ENCODE measurements at regions not wholly inside any gene's neighbourhood (a gene's known extent, or its start where the extent isn't known, plus 50 kb on each side); places are given as distances from the start of the nearest gene placed in this dataset.

- DNase-seq = no peak
Observed at GRCh38 chr17:77867308-77867781, 91.2 kb upstream of the TNRC6C start.

DNA sequence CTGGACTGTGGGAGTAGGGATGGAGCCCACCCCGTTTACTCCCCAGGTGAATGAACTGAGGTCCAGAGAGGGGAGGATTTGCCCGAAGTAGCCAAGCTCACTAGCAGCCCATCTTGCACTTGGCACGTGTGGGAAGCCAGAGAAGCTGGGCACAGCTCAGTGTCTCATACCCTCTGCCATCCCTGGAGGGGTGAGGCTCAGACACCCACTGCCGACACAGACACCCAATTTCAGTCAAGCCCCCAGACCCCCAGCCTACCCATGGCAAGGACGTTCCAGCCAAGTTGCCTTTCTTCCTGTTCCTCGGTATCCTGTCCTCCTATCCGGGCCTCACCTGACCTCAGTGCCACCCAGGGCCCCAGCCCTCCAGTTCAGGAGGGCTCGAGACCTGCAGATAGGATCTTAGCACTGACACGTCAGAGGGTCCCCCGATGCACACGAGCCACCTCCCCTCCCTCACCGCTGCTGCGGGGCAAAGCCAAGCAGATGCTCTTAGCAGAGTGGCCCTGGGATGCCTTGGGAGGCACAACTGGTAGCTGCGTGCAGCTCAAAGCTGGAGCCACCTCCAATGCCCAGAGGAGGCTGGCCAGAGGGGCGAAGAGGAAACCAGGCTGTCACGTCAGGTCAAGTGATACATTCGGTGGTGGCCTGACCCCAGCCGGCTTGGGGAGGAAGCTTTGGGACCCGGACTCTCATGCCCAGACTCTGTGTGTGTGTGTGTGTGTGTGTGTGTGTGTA lies 90.4 kb upstream of the TNRC6C start:
- no peak for DNase-seq

DNA sequence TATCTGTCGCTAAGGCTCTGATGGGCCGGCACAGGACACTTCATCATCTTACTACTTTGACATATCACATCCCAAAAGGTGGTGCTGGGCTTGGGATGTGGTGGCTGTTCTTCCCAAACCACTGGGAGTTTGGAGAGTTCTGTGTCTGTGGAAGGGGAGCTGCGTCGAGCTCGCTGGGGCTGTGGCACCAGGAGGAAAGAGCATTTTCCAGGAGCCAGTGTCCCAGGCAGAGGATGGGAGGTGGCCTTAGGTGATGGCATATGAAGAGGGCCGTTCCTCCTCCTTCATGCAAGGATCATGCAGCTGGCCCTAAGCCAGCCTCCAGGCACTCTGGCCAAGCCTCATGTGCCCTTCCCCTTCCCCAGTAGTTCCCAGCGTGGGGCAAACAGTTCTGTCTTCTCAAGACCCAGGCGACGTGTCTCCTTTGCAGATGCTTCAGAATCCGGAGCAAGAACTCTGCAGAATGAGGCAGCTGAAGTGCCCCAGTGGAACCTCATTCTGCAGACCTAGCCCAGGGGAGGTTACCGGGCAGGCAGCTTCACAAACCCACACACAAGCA lies 89.4 kb upstream of the TNRC6C start:
- DNase-seq = peak in 1 of 2 experiments; percentile 24

DNA sequence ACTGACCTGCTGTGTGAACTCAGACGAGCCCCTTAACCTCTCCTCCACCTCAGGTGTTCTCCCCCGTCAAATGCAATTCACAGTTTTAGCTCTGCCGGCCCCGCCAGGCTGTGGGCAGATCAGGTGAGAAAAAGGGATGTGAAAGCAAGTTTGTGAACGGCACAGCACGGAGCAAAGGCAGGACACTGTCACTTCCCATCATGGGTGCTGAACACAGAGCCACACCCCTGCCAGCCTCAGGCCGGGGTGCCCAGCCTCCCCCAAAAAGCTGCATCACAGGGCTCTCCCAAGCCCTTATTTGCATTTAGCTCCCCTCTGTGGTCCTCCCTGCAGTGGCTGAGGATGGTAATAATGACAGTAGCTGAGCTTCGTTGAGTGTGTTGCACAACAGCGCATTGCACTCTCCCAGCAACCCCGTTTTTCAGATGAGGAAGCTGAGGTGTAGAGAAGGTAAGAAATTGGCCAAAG lies 88.8 kb upstream of the TNRC6C start:
- DNase-seq = no peak

DNA sequence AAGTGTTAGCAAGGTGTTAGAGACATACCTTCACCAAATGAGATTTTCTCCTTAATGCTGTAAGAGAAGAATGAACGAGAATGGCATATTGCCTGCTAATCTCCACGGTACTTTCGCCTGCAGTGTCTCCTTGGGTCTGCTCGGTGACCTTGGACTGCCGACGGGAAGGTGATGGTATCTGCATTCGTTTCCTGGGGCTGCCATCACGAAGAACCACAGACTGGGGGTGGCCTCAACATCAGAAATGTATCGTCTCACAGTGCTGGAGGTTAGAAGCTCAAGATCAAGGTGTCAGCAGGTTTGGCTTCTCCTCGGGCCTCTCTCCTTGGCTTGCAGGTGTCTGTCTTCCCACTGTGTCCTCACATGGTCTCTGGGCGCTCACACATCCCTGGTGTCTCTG lies 86.3 kb upstream of the TNRC6C start:
- DNase-seq = no peak

DNA sequence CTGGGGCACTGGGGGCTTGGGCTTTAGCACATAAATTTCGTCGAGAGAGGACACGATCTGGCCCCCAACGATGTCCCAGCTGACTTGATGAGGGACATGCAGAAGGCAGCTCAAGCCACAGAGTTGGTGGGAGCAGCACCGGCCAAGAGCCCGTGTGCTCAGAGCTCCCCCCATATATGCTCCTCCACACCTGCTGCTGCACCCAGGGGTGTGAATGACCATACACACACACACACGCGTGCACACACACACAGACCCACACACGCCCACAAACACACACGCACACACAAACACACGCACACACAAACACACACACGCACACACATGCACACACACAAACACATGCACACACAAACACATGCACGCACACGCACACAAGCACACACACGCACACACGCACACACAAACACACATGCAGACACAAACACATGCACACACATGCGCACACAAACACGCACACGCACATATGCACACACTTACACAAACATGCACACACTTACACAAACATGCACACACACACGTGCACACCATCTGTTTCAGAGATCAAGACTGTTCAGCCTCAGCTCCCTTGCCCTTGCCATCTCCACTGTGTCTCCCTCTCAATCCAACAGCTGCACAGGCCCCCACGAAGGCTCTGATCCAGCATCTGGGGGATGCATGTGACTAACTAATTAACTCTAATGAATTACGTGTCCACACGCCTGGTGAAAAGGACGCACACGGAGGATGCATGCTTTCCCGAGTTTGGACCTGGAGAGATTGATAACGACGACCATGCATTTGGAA lies 85.6 kb upstream of the TNRC6C start:
- DNase-seq = peak; percentile 91 to 96

GRCh38 chr17:77873500-77874302 lies 84.8 kb upstream of the TNRC6C start:
- peak in 1 of 2 experiments; percentile 83 for DNase-seq

DNA sequence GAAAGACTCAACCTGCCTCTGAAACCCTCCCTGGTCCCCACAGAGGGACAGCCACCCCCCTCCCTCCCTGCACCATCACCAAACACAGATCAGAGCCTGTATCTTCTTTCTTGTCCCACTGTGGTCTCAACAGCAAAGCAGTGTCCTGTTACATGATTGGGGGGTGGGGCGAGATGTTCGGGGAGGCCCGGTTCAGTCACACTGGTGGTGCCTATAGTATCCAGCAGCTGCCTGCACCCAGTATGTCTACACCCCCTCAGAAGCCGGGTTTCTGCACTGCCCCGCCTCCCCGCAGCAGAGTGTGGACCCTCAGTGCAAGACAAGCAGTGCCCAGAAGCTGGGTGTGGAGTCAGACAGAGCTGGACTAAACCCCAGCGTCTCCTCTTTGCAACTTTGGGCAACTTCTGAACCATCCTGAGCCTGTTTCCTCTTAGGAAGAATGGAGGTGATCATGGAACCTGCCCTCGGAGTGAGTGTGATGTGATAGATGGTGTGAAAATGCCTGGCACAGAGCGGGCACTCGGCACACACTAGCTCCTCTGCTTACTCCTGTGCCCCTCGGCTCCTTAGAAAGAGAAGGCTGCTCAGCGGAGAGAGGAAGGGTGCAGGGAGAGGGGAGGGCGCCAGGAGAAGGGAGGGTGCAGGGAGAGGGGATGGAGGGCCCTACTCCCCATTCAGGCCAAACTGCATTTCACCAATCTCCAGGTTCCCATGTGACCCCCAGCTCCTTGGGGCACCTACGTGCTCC lies 84.0 kb upstream of the TNRC6C start:
- no peak for DNase-seq

GRCh38 chr17:77875051-77875780 lies 83.3 kb upstream of the TNRC6C start:
- DNase-seq = no peak

- DNase-seq = no peak
Observed at GRCh38 chr17:77875881-77876509, 82.5 kb upstream of the TNRC6C start.

- no peak for DNase-seq
Observed at GRCh38 chr17:77877036-77877435, 81.5 kb upstream of the TNRC6C start.

GRCh38 chr17:77877646-77878355 lies 80.7 kb upstream of the TNRC6C start:
- DNase-seq = peak; percentile 96 to 97

DNA sequence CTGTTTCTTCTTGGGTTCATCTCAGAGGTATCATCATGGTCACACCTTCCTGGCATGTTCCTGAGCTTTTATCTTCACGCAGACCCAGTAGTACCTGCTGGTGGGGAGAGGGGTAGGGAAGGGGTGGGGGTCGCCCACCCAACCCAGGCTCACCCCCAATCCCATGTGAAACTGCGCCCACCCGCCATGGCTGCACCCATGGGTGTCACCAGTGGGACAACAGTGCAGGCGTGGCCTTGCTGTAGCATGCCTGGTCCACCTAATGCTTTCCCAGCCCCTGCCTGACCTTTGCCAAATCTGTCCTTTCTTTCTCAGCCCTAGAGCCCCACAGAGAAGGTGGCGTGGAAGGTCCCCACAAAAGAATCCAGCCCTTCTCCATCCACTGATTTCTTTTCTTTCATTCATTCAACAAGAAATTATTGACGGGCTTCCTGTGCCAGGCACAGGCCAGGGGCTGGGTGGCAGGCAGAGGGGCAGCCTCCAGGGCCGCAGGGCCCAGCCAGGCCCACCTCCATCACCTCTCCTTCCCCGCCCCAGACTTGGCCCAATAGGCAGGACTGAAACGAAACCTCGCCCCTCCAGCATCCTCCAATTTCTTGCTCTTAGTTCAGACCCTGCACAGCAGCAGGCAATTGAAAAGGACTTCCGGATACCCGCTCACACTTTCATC lies 79.1 kb upstream of the TNRC6C start:
- DNase-seq = no peak

GRCh38 chr17:77879896-77880280 lies 78.6 kb upstream of the TNRC6C start:
- DNase-seq = no peak

- no peak for DNase-seq
Observed at GRCh38 chr17:77880711-77881450, 77.6 kb upstream of the TNRC6C start.

- no peak for DNase-seq
Observed at GRCh38 chr17:77881545-77881944, 77.0 kb upstream of the TNRC6C start.

GRCh38 chr17:77882040-77882439 lies 76.5 kb upstream of the TNRC6C start:
- DNase-seq = no peak

- DNase-seq = no peak
Observed at GRCh38 chr17:77882481-77883212, 75.9 kb upstream of the TNRC6C start.

Data from NCI-H524 (cell line).